GM21526 (cell line): ENCODE measurements at regions not wholly inside any gene's neighbourhood (a gene's known extent, or its start where the extent isn't known, plus 50 kb on each side); places are given as distances from the start of the nearest gene placed in this dataset.

Experiments used
- ATAC-seq: cut with Tn5 transposase; IDR thresholded peaks from one replicate; pipeline ENCODE4 v1.9.1; 2021; ENCODE audit warnings: moderate library complexity; ENCODE audit not compliant: unreplicated experiment, low FRiP score

DNA sequence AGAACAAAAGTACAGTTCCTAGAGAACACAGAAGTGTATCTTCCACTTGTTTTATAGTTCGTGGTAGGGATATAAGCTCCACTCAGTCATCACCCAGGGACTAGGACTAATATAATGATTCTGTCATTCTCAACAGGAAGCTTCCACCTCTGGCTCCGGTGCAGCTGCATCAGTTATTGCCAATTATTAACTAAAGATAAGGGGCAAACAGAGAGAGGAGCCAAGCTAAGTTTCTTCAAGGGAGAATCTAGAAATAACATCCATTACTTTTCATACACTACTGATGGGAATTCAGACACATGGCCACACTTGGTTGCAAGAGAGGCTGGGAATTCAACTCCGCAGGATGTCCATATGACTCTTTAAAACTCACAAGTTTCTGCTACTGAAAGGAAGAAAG lies 917.9 kb downstream of the OLFM4 start:
- no peak for ATAC-seq

GRCh38 chr13:53953183-53953582 lies 924.6 kb downstream of the OLFM4 start:
- no peak for ATAC-seq
